Large intestine (tissue), 3 donors: ENCODE measurements at regions not wholly inside any gene's neighbourhood (a gene's known extent, or its start where the extent isn't known, plus 50 kb on each side); places are given as distances from the start of the nearest gene placed in this dataset.
"Not testable (repeated sequence)": the region's sequence is repeated elsewhere in the genome, so short reads cannot be mapped to it uniquely, and the experiment has no call there.

Source experiments
- DNase-seq, 2 donors: peaks; one replicate each; pipeline versions ENCODE4 v3.0.0 to v3.0.0-alpha.2; 2013
- H3K27ac ChIP-seq: one replicate; pipeline ENCODE4 v1.5.1; 2013; ENCODE audit warnings: low read length
- H3K27me3 ChIP-seq: 2 replicates; pipeline ENCODE4 v1.6.1; 2013; ENCODE audit warnings: low read length; ENCODE audit not compliant: control insufficient read depth, insufficient read depth
- H3K36me3 ChIP-seq: 2 replicates; pipeline ENCODE4 v1.6.1; 2013; ENCODE audit warnings: low read length; ENCODE audit not compliant: control insufficient read depth, insufficient read depth
- H3K4me1 ChIP-seq: one replicate; pipeline ENCODE4 v1.6.1; 2013; ENCODE audit warnings: low read length; ENCODE audit not compliant: control insufficient read depth, insufficient read depth
- H3K4me3 ChIP-seq: one replicate; pipeline ENCODE4 v1.5.1; 2013; ENCODE audit warnings: low read length
- H3K9me3 ChIP-seq: one replicate; pipeline ENCODE4 v1.6.1; 2013; ENCODE audit warnings: mild to moderate bottlenecking, low read depth, low read length, moderate library complexity; ENCODE audit not compliant: control insufficient read depth
- WGBS: methylation state at CpG from one replicate; pipeline ENCODE4 v1.1.5; 2013; ENCODE audit warnings: low lambda C conversion rate; ENCODE audit not compliant: insufficient coverage; 5-methylcytosine and 5-hydroxymethylcytosine counted together

- no peak overlapping the region for H3K27ac ChIP-seq
- H3K4me3 ChIP-seq, result no peak overlapping the region
- no peaks in the 10 kb centered on the region for H3K9me3 ChIP-seq
- DNase-seq, result no peak
- WGBS, result no CpG with 5 or more reads among the region's 1 CpG
- H3K4me1 ChIP-seq, result no peaks in the 10 kb centered on the region
- H3K36me3 ChIP-seq, result no peaks in the 10 kb centered on the region
- H3K27me3 ChIP-seq, result no peaks in the 10 kb centered on the region
Observed at GRCh38 chr9:80673496-80673895, 1015.9 kb downstream of the TLE1 start.

- H3K9me3 ChIP-seq, result peaks cover 3% of the 10 kb centered on the region
Observed at GRCh38 chr9:80665479-80665878, 1023.9 kb downstream of the TLE1 start.

GRCh38 chr9:80664327-80665210 lies 1024.8 kb downstream of the TLE1 start:
- Histone ChIP-seq H3K36me3 (no peaks in the 10 kb centered on the region), H3K27ac (no peak overlapping the region), H3K27me3 (no peaks in the 10 kb centered on the region), H3K4me1 (no peaks in the 10 kb centered on the region), H3K4me3 (no peak overlapping the region), H3K9me3 (peaks cover 3% of the 10 kb centered on the region)
- no peak for DNase-seq
- 81% methylated on average over 2 of the region's 4 CpGs for WGBS

More at GRCh38 chr9:80665479-80665878, 1023.9 kb downstream of the TLE1 start:
- Histone ChIP-seq H3K27me3 (no peaks in the 10 kb centered on the region), H3K4me1 (no peaks in the 10 kb centered on the region), H3K27ac (no peak overlapping the region), H3K36me3 (no peaks in the 10 kb centered on the region), H3K4me3 (no peak overlapping the region)
- DNase-seq, result no peak

GRCh38 chr9:80659751-80660150 lies 1029.6 kb downstream of the TLE1 start:
- H3K9me3 ChIP-seq, H3K36me3 ChIP-seq, DNase-seq, H3K4me3 ChIP-seq, H3K4me1 ChIP-seq, H3K27ac ChIP-seq, H3K27me3 ChIP-seq: not testable (repeated sequence)
- WGBS, result no CpG with 5 or more reads among the region's 26 CpGs

GRCh38 chr9:80651044-80651443 lies 1038.3 kb downstream of the TLE1 start:
- Histone ChIP-seq H3K36me3 (no peaks in the 10 kb centered on the region), H3K27ac (no peak overlapping the region), H3K27me3 (no peaks in the 10 kb centered on the region), H3K4me3 (no peak overlapping the region), H3K9me3 (no peaks in the 10 kb centered on the region), H3K4me1 (no peaks in the 10 kb centered on the region)
- WGBS, result 20% methylated on average over 1 of the region's 5 CpGs
- DNase-seq, result no peak

GRCh38 chr9:80649496-80649895 lies 1039.9 kb downstream of the TLE1 start:
- H3K27ac ChIP-seq, result no peak overlapping the region

GRCh38 chr9:80649001-80649420 lies 1040.3 kb downstream of the TLE1 start:
- DNase-seq, result peak; percentile 5 to 19
- Histone ChIP-seq H3K36me3 (no peaks in the 10 kb centered on the region), H3K9me3 (peaks cover 2% of the 10 kb centered on the region), H3K4me3 (no peak overlapping the region), H3K4me1 (no peaks in the 10 kb centered on the region), H3K27ac (no peak overlapping the region), H3K27me3 (no peaks in the 10 kb centered on the region)
- WGBS, result 60% methylated on average over 1 of the region's 3 CpGs

More at GRCh38 chr9:80649496-80649895, 1039.9 kb downstream of the TLE1 start:
- Histone ChIP-seq H3K27me3 (no peaks in the 10 kb centered on the region), H3K9me3 (no peaks in the 10 kb centered on the region), H3K36me3 (no peaks in the 10 kb centered on the region), H3K4me3 (no peak overlapping the region), H3K4me1 (no peaks in the 10 kb centered on the region)
- no peak for DNase-seq
- no CpG with 5 or more reads among the region's 2 CpGs for WGBS

GRCh38 chr9:80648336-80648735 lies 1041.0 kb downstream of the TLE1 start:
- Histone ChIP-seq H3K27me3 (no peaks in the 10 kb centered on the region), H3K9me3 (peaks cover 4% of the 10 kb centered on the region), H3K36me3 (no peaks in the 10 kb centered on the region), H3K4me3 (no peak overlapping the region), H3K4me1 (no peaks in the 10 kb centered on the region), H3K27ac (no peak overlapping the region)
- no peak for DNase-seq
- no CpG with 5 or more reads among the region's 1 CpG for WGBS

- Histone ChIP-seq H3K36me3 (no peaks in the 10 kb centered on the region), H3K27me3 (no peaks in the 10 kb centered on the region), H3K4me1 (no peaks in the 10 kb centered on the region), H3K9me3 (peaks cover 4% of the 10 kb centered on the region), H3K4me3 (no peak overlapping the region), H3K27ac (no peak overlapping the region)
- no CpG with 5 or more reads among the region's 4 CpGs for WGBS
- DNase-seq, result no peak
Observed at GRCh38 chr9:80646211-80646610, 1043.1 kb downstream of the TLE1 start.

GRCh38 chr9:80644044-80644443 lies 1045.3 kb downstream of the TLE1 start:
- no peak overlapping the region for H3K4me3 ChIP-seq
- H3K9me3 ChIP-seq, result peaks cover 4% of the 10 kb centered on the region
- DNase-seq, result no peak
- no peaks in the 10 kb centered on the region for H3K27me3 ChIP-seq
- WGBS, result no CpG with 5 or more reads among the region's 3 CpGs
- H3K27ac ChIP-seq, result no peak overlapping the region
- H3K36me3 ChIP-seq, result no peaks in the 10 kb centered on the region
- no peaks in the 10 kb centered on the region for H3K4me1 ChIP-seq

- DNase-seq, result no peak
- Histone ChIP-seq H3K27me3 (no peaks in the 10 kb centered on the region), H3K36me3 (no peaks in the 10 kb centered on the region), H3K4me3 (no peak overlapping the region), H3K27ac (no peak overlapping the region), H3K9me3 (no peaks in the 10 kb centered on the region), H3K4me1 (no peaks in the 10 kb centered on the region)
- no CpG with 5 or more reads among the region's 1 CpG for WGBS
Observed at GRCh38 chr9:80635065-80635464, 1054.3 kb downstream of the TLE1 start.
